Loucy (cell line): ENCODE measurements at regions not wholly inside any gene's neighbourhood (a gene's known extent, or its start where the extent isn't known, plus 50 kb on each side); places are given as distances from the start of the nearest gene placed in this dataset.

Experiments used
- EZH2phosphoT487 ChIP-seq: fragments of 200-600 bp; IDR thresholded peaks from 2 replicates; pipeline ENCODE4 v1.6.1; 2018; ENCODE audit warnings: antibody characterized with exemption, mild to moderate bottlenecking, moderate library complexity, borderline replicate concordance
- TF ChIP-seq, protein P1 (sequence below): fragments of 200-600 bp; sonication (generic); conservative IDR thresholded peaks from 2 replicates; pipeline ENCODE4 v1.5.1; 2014; ENCODE audit warnings: mild to moderate bottlenecking, antibody characterized with exemption, low read length

- TF ChIP-seq, protein P1, sequence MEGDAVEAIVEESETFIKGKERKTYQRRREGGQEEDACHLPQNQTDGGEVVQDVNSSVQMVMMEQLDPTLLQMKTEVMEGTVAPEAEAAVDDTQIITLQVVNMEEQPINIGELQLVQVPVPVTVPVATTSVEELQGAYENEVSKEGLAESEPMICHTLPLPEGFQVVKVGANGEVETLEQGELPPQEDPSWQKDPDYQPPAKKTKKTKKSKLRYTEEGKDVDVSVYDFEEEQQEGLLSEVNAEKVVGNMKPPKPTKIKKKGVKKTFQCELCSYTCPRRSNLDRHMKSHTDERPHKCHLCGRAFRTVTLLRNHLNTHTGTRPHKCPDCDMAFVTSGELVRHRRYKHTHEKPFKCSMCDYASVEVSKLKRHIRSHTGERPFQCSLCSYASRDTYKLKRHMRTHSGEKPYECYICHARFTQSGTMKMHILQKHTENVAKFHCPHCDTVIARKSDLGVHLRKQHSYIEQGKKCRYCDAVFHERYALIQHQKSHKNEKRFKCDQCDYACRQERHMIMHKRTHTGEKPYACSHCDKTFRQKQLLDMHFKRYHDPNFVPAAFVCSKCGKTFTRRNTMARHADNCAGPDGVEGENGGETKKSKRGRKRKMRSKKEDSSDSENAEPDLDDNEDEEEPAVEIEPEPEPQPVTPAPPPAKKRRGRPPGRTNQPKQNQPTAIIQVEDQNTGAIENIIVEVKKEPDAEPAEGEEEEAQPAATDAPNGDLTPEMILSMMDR, result no peak
- no peak for TF ChIP-seq EZH2phosphoT487
These were observed 76.0 kb downstream of the VCPKMT start for GRCh38 chr14:50040401-50040775.
